ENCODE measurements at regions not wholly inside any gene's neighbourhood (a gene's known extent, or its start where the extent isn't known, plus 50 kb on each side); places are given as distances from the start of the nearest gene placed in this dataset.
A peak's percentile ranks its signal among the peaks of the same experiment; 100 is the strongest.
"Not testable (repeated sequence)": the region's sequence is repeated elsewhere in the genome, so short reads cannot be mapped to it uniquely, and the experiment has no call there.

DNA sequence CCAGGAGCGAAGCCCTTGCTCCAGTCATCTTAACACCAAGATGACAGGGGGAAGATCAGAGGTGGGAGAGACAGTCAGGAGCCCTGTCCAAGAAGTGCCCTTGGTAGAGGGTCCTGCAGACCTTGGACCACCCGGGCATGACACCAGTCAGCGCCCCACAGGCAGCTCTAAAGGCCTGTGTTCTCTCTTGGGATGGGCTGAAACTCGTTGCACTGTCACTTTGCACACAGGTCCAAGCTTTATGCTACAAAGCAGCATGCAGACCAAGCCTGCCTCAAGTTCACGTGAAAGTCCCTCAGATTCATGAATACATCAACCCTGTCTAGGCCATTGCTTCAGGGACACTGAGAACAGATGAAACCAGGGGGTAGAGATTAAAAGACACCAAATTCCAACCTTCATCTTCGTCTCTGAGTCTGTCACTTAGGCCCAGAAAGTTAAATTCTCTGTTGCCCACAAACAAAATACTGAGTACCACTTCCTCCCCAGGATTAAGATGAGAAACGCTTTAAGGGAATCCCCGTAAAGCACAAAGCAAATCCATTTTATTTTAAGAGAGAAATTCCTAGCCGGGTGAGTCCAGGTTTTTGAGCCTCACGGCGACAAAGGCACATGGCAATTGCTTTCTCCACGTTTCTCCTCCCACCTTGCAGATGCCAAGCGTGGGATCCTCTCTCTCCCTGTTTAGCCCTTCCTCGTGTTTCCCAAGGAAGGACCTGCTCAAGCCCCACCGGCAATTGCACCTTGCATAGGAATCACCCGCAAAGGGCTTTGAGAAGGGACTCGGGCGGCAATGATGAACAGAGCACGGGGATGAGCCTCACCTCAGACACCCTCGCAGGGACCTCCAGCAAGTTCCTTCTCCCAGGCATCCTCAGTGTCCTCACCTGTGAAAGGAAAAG is 75.0 kb upstream of the ID2 start:
- DNase-seq (no peak), ATAC-seq (no peak)

DNA sequence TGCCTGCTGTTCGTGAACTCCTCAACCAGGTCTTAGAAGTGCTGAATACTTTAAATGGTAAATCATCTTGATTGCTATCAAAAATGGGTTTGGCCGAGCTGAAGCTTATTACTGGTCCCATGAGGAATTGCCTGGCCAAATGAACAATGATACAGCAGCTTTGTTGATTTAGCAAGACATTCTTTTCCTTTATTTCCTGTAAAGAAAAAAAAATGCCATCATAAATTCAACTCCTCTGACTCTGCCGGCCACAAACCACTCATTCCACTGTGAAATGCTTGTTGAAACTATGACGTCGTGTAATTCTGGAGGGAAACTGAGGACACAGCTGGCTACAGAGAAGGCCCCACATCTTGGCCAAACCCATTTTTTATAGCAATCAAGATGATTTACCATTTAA is 74.2 kb upstream of the ID2 start:
- no peak for ATAC-seq

DNA sequence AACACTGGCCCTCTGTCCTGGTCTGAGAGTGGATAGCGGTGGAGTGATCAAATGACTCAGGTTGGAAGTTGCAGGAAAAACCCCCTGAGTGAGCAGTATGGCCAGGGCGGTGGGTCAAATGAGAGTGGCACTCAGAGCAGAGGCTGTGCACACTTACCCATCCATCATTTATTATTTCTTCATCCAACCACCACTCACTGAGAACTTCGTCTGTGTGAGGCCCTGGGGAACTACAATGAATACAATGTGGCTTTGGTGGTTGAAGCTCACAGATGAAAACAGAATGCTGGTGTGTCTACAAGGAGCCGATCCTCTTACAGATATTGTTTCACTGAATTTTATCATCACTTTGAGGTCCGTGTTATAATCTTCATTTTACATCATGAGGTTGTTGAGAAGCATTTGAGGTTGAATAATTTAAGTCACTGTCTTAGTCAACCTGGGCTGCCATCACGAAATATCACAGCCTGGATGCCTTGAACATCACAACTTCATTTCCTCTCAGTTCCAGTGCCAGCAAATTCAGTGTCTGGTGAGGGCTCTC is 73.4 kb upstream of the ID2 start:
- peak; percentile 92 for ATAC-seq
- no peak for DNase-seq

More for the DNA sequence above, 74.2 kb upstream of the ID2 start:
- no peak for DNase-seq

- ATAC-seq (no peak), DNase-seq (no peak)
These were observed 72.5 kb upstream of the ID2 start for GRCh38 chr2:8609357-8609811.

DNA sequence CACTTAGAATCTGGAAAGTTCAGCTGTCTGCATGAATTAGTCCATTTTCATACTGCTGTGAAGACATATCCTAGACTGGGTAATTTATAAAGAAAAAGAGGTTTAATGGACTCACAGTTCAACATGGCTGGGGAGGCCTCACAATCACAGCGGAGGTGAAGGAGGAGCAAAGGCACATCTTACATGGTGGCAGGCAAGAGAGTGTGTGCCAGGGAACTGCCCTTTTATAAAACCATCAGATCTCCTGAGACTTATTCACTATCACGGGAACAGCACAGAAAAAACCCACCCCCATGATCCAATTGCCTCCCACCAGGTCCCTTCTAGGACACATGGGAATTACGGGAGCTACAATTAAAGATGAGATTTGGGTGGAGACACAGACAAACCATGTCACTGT is 71.1 kb upstream of the ID2 start:
- not testable (repeated sequence) for DNase-seq, ATAC-seq

GRCh38 chr2:8611246-8611645 is 70.6 kb upstream of the ID2 start:
- no peak for DNase-seq

DNA sequence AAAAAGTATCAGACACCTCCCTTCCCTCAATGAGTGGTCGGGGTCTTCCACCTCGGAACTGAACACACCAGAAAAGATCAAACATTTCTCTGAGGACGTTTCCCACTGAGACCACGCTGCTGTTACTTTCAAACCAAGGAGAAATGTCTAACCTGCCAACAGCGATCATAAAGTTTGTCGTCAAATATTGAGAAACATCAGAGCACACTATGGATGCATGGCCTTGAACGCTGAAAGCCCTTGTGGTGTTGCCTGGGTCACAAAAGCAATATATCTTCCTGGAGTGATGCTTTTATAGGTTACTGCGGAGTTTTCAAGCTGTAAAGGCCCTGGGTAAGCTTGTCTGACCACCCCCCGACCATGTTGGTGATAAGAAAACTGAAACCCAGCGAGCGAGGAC is 70.2 kb upstream of the ID2 start:
- no peak for DNase-seq
- ATAC-seq = no peak

More at GRCh38 chr2:8611246-8611645, 70.6 kb upstream of the ID2 start:
- ATAC-seq = no peak

- ATAC-seq (no peak), DNase-seq (no peak)
These were observed 69.1 kb upstream of the ID2 start for GRCh38 chr2:8612734-8613179.

DNA sequence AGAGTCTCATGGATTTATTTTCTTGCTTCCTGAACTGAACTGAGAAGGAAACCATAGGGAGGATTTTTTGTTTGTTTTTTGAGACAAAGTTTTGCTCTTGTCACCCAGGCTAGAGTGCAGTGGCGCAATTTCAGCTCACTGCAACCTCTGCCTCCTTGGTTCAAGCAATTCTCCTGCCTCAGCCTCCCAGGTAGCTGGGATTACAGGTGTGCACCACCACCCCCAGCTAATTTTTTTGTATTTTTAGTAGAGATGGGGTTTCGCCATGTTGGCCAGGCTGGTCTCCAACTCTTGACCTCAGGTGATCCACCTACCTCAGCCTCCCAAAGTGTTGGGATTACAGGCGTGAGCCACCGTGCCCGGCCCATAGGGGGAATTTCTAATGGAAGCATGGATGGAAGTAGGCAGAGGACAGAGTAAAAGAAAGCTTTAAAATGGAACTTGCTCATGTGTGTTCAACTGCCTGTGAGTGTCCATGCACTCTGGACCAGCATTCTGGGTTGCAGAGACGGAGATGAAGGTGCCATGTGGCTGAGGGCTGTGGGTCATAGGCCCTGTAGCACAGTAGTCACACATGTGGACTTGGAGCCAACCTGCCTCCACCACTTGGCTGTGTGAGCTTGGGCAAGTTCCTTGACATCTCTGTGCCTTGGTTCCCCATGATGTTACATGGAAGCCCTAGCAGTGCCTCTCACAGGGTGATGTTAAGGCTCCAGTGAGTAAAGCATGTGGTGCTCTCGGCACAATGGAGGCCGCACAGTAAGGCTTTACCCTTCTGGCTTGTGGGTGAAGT is 68.5 kb upstream of the ID2 start:
- not testable (repeated sequence) for ATAC-seq, DNase-seq

DNA sequence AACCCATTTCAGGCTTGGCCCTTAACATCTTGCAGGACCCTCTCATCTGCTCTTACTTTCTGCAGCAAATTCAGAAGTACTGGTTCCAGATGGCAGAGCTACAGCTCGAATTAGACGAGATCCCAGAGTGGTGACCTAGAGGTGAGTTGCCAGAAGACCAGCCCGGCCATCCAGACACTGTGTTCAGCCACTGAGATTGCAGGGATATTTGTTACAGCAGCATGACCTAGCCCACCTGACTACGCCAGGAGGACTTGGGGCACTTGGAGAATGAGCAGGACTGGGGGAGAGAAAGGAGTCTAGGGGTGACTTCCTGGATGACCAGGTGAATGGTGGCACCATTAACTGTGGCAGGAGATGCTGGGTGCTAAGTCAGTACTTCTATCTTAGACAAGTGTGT is 67.2 kb upstream of the ID2 start:
- ATAC-seq (no peak), DNase-seq (no peak)

DNA sequence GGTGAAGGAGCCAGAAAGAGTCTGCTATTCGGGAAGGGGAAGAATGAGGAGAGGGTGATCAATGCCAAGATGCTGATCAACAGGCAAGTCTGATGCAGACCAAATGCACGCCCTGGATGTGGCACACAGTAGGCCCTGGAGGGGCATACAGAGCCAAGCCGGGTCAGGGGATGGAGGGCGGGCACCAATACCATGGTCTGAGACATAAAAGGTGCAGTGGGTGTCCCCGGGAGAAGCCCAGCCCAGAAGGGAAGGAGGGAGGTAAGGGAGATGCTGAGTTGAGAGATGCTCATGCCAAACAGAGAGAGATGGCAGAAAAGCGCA is 66.6 kb upstream of the ID2 start:
- no peak for ATAC-seq
- DNase-seq = no peak

- ATAC-seq = no peak
These were observed 66.1 kb upstream of the ID2 start for GRCh38 chr2:8615576-8616281.

DNA sequence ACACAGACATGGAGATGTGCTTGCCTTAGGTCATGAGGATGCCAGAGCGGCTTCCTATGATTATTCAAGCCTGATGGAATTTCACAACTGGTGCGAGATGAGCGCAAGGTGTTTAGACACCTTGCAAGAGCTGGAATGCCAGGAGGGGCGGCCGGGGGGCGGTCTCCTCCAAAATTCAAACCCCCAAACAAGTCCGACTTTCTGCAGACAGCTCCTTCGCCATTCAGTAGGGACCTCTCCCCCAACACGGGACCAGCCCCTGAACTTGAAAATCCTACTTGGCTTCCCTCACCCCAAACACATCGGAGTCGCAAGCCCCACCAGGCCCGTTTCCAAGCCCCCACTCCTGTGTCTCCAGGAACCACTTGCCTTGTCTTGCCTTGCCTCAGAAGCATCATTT is 64.8 kb upstream of the ID2 start:
- ATAC-seq (no peak), DNase-seq (no peak)

More at GRCh38 chr2:8615576-8616281, 66.1 kb upstream of the ID2 start:
- no peak for DNase-seq

GRCh38 chr2:8617590-8617989 is 64.3 kb upstream of the ID2 start:
- no peak for ATAC-seq
- DNase-seq = no peak

- ATAC-seq = no peak
- no peak for DNase-seq
These were observed 62.8 kb upstream of the ID2 start for GRCh38 chr2:8619071-8619470.

DNA sequence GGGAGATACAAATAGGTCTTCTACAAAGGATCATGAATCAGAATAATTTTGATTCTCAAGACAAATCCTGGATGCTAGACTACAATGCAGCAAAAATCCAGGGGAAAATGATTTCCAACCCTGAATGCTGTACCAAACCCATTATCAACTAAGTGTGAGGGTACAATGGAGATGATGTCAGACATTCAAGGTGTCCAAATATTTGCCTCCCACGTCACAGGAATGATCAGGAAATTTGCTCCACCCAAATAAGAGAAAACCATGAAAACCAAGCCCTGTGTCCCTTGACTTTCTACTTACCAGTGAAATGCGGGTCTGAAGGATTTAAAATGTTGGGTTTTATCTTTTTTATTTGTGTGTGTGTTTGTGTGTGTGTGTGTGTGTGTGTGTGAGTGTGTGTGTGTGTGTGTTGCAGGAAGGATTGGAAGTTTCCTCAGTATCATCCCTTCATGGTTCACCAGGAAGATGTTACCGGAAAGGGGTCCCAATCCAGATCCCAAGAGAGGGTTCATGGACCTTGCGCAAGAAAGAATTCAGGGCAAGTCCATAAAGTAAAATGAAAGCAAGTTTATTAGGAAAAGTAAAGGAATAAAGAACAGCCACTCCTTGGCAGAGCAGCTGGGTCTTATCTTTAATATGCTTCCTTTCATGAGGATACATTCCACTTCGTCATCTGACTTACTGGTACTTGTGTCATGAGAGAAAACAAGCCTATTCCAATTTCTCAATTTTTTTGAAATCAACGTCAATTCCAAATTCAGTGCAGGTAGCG is 61.1 kb upstream of the ID2 start:
- ATAC-seq (no peak), DNase-seq (no peak)

GRCh38 chr2:8622199-8622911 is 59.5 kb upstream of the ID2 start:
- DNase-seq (no peak), ATAC-seq (no peak)

DNA sequence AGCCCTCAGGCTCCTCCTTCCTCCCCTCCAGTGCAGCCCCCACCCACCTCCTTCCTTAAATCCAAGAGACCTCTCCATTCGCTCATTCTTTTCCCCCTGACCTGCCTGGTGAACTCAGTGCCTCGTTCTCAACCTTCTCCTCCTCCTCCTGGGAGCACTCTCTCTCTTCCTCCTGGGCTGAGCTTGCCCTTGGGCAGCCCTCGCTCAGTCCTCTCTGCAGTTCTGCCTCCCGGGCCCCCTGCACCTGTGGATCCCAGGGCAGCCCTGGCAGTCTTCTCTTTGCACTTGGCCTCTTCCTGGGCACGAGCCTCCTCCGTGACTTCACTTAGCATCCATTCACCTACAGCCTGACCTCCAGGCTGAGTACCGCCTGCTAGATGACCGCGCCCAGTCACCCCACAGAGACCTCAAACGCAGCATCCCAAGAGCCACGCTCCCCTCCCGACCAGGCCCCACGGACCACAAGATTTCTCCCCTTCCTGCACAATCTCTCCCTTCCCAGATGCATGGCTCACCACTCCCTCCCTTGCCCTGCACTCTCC is 58.9 kb upstream of the ID2 start:
- ATAC-seq = no peak
- DNase-seq = no peak

DNA sequence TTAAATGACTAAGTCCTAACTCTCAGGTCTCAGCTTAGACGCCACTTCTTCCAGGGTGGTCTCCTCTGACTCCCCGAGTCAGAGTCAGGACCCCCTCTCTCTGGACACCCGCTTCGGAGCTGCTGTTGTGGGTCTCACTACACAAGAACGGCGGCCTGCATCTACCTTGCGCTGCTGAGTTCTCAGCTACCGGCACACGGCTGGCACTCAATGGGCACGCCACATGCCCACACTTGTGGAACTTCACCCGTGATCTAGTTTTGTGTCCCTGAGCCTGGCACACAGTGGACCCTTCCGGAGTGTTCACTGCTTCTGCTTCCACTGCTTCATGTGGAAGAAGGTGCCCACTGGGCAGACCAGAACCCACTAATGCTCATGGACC is 58.3 kb upstream of the ID2 start:
- no peak for DNase-seq
- no peak for ATAC-seq

DNA sequence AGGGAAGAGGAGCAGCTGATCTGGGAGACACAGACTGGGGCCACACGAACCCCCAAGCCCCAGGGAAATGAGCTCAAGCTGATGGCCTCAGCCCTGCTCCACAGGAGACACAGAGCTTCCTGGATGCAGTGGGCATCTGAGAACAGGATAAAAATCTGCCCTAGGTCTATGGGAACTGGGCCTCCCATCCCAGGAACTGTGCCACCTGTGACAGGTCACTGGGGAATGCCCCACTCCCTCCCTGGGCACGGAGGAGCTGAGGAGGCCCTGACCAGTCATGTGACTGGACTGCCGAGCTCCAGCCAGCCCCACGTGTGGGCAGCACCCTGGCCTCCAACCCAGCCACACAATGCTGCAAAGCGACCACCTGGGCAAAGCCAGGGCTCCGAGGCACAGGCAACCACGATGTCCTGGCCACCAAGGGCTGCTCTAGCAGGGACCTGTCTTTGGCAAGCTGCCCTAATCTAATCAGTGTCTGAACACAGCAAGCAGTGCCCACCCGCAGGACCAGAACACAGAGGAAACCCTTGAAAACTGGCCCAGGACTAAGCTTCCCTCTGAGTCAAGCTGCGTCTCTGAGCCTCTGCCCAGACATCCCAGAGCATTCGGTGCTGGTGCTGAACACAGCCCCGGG is 57.8 kb upstream of the ID2 start:
- no peak for ATAC-seq
- no peak for DNase-seq
